Fibroblast of the aortic adventitia (primary cell): ENCODE measurements at regions not wholly inside any gene's neighbourhood (a gene's known extent, or its start where the extent isn't known, plus 50 kb on each side); places are given as distances from the start of the nearest gene placed in this dataset.

Experiments used
- DNase-seq: peaks from one replicate; pipeline ENCODE4 v3.0.0-alpha.2; 2010; ENCODE audit warnings: low read depth
- H3K4me3 ChIP-seq: 2 replicates; pipeline ENCODE4 v1.5.1; 2011; ENCODE audit warnings: low read depth, mild to moderate bottlenecking, control low read depth, low read length, moderate library complexity
- TF ChIP-seq, protein P1 (sequence below): IDR thresholded peaks from 2 replicates; pipeline ENCODE4 v1.5.1; 2011; ENCODE audit warnings: mild to moderate bottlenecking, low read length, control low read depth, inconsistent platforms; ENCODE audit not compliant: insufficient read depth

DNA sequence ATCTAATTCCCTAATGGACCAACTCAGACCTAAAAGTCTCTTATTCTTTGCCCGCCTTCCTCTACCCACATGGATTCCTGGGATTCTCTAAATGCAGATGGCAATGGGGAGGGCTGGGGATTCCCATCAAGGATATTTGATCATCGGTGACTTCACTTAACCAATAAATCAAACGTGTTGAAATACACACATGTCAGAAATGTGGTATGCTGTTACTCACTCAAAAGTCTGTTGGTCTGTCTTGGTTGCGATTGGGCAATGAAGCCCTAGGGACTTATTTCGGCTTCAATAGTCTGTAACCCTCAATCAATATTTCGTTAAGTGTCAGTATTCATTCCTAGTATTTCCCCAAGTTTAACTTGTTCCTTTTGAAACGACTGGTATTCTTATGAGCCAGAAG is 117.2 kb upstream of the DIO3 start:
- no peak for DNase-seq
- H3K4me3 ChIP-seq = no peak overlapping the region
- TF ChIP-seq, protein P1, sequence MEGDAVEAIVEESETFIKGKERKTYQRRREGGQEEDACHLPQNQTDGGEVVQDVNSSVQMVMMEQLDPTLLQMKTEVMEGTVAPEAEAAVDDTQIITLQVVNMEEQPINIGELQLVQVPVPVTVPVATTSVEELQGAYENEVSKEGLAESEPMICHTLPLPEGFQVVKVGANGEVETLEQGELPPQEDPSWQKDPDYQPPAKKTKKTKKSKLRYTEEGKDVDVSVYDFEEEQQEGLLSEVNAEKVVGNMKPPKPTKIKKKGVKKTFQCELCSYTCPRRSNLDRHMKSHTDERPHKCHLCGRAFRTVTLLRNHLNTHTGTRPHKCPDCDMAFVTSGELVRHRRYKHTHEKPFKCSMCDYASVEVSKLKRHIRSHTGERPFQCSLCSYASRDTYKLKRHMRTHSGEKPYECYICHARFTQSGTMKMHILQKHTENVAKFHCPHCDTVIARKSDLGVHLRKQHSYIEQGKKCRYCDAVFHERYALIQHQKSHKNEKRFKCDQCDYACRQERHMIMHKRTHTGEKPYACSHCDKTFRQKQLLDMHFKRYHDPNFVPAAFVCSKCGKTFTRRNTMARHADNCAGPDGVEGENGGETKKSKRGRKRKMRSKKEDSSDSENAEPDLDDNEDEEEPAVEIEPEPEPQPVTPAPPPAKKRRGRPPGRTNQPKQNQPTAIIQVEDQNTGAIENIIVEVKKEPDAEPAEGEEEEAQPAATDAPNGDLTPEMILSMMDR = no peak

GRCh38 chr14:101445278-101445677 is 116.0 kb upstream of the DIO3 start:
- TF ChIP-seq, protein P1 = no peak
- H3K4me3 ChIP-seq = no peak overlapping the region
- no peak for DNase-seq

DNA sequence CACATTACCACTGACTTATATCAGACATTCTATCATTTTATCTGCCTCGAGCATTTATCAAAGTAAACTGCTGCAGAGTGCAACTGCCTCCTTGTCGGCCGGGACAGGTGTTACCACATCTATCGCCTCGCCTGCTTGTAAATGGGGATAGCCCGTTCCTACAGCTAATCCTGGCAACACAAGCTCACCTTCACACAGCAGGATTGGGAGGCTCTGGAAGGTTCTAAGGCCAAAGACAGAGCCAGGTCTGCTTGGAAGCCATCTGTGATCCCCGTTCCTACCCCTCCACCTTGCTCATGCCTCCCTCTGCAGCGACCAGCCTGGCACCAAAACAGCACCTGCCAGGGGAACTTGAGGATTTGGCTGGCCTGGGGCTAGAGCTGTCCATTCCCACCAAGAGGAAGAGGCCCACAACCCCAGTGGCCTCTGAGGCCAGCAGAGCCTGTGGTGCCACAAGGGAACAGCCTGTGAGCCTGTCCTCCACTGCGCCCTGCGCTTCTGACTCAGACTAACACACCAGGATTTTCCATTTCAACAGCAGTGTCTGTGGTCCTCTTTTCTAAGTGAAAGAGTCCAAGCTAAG is 114.8 kb upstream of the DIO3 start:
- DNase-seq = no peak
- H3K4me3 ChIP-seq = no peak overlapping the region

GRCh38 chr14:101449114-101449513 is 112.2 kb upstream of the DIO3 start:
- DNase-seq = no peak
- TF ChIP-seq, protein P1 = no peak

More for the DNA sequence above, 114.8 kb upstream of the DIO3 start:
- TF ChIP-seq, protein P1 = no peak

DNA sequence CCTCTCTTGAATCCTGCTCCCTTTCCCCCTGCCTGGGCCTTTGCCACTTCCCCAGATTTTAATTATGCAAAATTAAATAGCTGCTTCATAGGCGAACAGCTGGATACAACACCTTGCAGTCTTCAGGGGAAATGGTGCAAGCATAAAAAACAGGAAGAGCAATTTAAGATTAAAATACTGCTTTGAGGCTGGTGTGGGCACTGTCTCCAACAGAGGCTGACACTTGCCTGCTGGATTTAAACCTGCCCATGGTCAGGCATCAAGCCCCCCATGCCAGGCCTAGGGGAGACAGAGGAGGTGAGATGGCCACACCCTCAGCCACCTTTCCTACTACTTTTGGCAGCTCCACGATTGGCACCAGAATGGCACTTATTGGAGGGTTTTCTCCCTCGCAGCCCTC is 110.1 kb upstream of the DIO3 start:
- H3K4me3 ChIP-seq = no peak overlapping the region
- TF ChIP-seq, protein P1 = no peak
- no peak for DNase-seq

More at GRCh38 chr14:101449114-101449513, 112.2 kb upstream of the DIO3 start:
- no peak overlapping the region for H3K4me3 ChIP-seq

- no peak for DNase-seq
- no peak overlapping the region for H3K4me3 ChIP-seq
- TF ChIP-seq, protein P1 = no peak
Measured at GRCh38 chr14:101453225-101453624, 108.1 kb upstream of the DIO3 start.

GRCh38 chr14:101454229-101454628 is 107.1 kb upstream of the DIO3 start:
- no peak for DNase-seq
- no peak overlapping the region for H3K4me3 ChIP-seq
- TF ChIP-seq, protein P1 = no peak
